ENCODE measurements at regions not wholly inside any gene's neighbourhood (a gene's known extent, or its start where the extent isn't known, plus 50 kb on each side); places are given as distances from the start of the nearest gene placed in this dataset.

- TF ChIP-seq CSRNP3 (CRISPR knock-in tag; IDR thresholded peaks at IDR 0.05), result no peak
- no peak for TF ChIP-seq POU6F1 (CRISPR knock-in tag; IDR thresholded peaks at IDR 0.05; ENCODE audit: borderline replicate concordance, low read depth)
- no peak for TF ChIP-seq ZNF70 (CRISPR knock-in tag; IDR thresholded peaks at IDR 0.05)
- TF ChIP-seq ARNTL (CRISPR knock-in tag; IDR thresholded peaks at IDR 0.05; ENCODE audit: borderline replicate concordance, low read depth), result no peak
- no peak for TF ChIP-seq PPARA (CRISPR knock-in tag; IDR thresholded peaks at IDR 0.05; ENCODE audit: borderline replicate concordance)
- TF ChIP-seq ZFP3 (CRISPR knock-in tag; IDR thresholded peaks at IDR 0.05), result no peak
- no peak for TF ChIP-seq ZC3H10 (CRISPR knock-in tag; IDR thresholded peaks at IDR 0.05)
- no peak for TF ChIP-seq PATZ1 (CRISPR knock-in tag; IDR thresholded peaks at IDR 0.05; ENCODE audit: borderline replicate concordance)
- ATAC-seq, result no peak
These were observed 390.9 kb upstream of the CELF2 start for GRCh38 chr10:10626734-10627133.

GRCh38 chr10:10627414-10627813, 390.3 kb upstream of the CELF2 start:
- no peak for TF ChIP-seq BACH2 (CRISPR knock-in tag; IDR thresholded peaks at IDR 0.05; ENCODE audit: borderline replicate concordance)
- no peak for TF ChIP-seq ZFP30 (CRISPR knock-in tag; IDR thresholded peaks at IDR 0.05)
- no peak for TF ChIP-seq PATZ1 (CRISPR knock-in tag; IDR thresholded peaks at IDR 0.05; ENCODE audit: borderline replicate concordance)
- no peak for TF ChIP-seq TSHZ2 (CRISPR knock-in tag; IDR thresholded peaks at IDR 0.05)
- no peak for TF ChIP-seq ISL1 (CRISPR knock-in tag; IDR thresholded peaks at IDR 0.05)
- TF ChIP-seq ZC3H10 (CRISPR knock-in tag; IDR thresholded peaks at IDR 0.05), result no peak
- TF ChIP-seq OSR1 (CRISPR knock-in tag; IDR thresholded peaks at IDR 0.05), result no peak
- no peak for TF ChIP-seq CSRNP3 (CRISPR knock-in tag; IDR thresholded peaks at IDR 0.05)
- TF ChIP-seq ZFP3 (CRISPR knock-in tag; IDR thresholded peaks at IDR 0.05), result no peak
- TF ChIP-seq RARB (CRISPR knock-in tag; IDR thresholded peaks at IDR 0.05), result no peak
- TF ChIP-seq SNAI2 (CRISPR knock-in tag; IDR thresholded peaks at IDR 0.05), result no peak
- no peak for TF ChIP-seq ZNF565 (CRISPR knock-in tag; conservative IDR thresholded peaks at IDR 0.05; ENCODE audit: low read depth)
- no peak for TF ChIP-seq ARNTL (CRISPR knock-in tag; IDR thresholded peaks at IDR 0.05; ENCODE audit: borderline replicate concordance, low read depth)
- TF ChIP-seq CSDC2 (CRISPR knock-in tag; IDR thresholded peaks at IDR 0.05), result no peak
- TF ChIP-seq CREB5 (CRISPR knock-in tag; IDR thresholded peaks at IDR 0.05; ENCODE audit: low read depth), result no peak
- TF ChIP-seq ZNF70 (CRISPR knock-in tag; IDR thresholded peaks at IDR 0.05), result no peak
- TF ChIP-seq GLIS3 (CRISPR knock-in tag; IDR thresholded peaks at IDR 0.05), result no peak
- TF ChIP-seq PPARA (CRISPR knock-in tag; IDR thresholded peaks at IDR 0.05; ENCODE audit: borderline replicate concordance), result no peak
- ATAC-seq, result no peak
